ENCODE measurements at regions not wholly inside any gene's neighbourhood (a gene's known extent, or its start where the extent isn't known, plus 50 kb on each side); places are given as distances from the start of the nearest gene placed in this dataset.
A peak's percentile ranks its signal among the peaks of the same experiment; 100 is the strongest.

DNA sequence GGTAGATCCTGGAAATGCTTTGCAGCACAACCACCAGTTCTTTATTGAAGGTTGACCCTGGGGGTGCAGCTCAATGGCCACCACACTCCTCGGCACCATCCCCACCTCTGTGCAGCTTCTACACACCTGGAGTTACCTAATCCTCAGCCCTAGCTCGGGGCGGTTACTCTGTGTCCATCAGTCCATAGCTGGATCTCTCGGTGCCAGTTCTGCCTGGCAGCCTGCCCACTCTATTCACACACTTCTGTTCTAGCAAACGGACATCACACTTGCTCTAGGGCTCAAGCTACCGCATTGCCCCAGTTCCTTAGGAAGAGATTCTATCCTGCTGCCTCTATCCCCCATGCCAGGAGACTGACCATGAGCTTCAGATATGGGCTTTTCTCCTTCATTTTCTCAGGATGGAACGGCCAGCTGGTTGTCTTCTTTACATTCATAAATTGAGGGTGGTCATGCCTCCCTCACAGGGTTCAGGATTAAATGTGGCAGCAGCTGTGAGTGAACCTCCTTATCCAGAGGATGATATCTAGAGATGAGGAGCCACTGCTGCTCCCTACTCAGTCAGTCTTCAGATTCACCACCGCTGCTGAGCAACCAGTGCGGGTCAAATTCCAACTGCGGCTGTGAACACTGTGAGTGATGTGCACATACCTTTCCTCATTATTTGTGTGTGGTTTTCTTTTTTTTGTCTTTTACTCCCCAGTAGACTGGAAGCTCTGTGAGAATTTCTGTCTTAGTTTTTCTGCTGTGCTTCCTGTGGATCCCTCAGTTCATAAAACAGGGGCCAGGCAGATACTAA lies 66.9 kb upstream of the TRIB2 start:
- intact Hi-C loops (cut with DNase I): no loop called here
- DNase-seq (peak; percentile 34), ATAC-seq (peak in 1 of 2 donors; percentile 26)

DNA sequence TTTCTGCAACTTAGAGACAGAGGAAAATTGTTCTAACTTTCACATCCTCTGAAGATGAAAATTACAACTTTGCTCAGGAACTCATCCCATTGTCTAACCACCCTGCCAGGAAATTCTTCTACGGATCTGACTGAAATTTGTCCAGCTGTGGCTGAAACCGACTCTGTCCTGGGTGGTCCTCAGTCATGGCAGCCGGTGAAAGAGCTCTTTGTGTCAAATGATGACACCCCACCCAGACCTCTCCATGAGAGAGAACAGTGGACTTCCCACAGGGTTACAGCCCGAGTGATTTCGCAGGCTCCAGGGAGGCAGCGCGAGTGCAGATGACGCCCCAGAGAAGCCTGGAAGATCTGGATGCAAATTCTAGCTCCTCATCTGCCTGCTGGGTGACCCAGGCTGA lies 65.1 kb upstream of the TRIB2 start:
- DNase-seq (no peak), ATAC-seq (peak in 1 of 2 donors; percentile 40)
- intact Hi-C loops (cut with DNase I): no loop called here

- DNase-seq: peak; percentile 26
- ATAC-seq: peak in 1 of 2 donors; percentile 79
- intact Hi-C loops (cut with DNase I): no loop called here
These were observed 64.0 kb upstream of the TRIB2 start for GRCh38 chr2:12652723-12653122.

DNA sequence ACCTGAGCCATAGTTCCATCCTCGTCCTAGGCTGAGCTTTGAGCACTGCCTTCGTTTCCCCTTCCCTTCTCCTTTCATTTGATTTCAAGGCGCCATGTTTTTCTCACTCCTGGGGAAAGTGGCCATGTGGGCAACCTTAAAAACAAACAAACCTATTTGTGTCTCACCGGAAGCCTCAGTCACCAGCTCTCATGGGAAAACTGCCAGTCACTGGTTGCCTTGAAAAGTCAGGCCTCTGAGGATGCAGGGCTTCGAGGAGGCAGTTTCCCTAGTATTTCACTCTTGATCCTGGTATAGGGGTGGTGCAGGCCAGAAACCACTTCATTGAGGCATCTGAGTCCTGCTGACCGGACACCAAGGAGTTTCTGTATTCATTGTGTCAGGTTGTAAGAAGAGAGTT lies 59.2 kb upstream of the TRIB2 start:
- ATAC-seq: no peak
- no peak for DNase-seq
- intact Hi-C loops (cut with DNase I): no loop called here

GRCh38 chr2:12658310-12658945 lies 58.3 kb upstream of the TRIB2 start:
- intact Hi-C loops (cut with DNase I): no loop called here
- ATAC-seq (peak in 1 of 2 donors; percentile 67), DNase-seq (no peak)

- intact Hi-C loops (cut with DNase I): no loop called here
- ATAC-seq: no peak
- DNase-seq: no peak
These were observed 55.2 kb upstream of the TRIB2 start for GRCh38 chr2:12661489-12661888.

- peak; percentile 62 to 72 for ATAC-seq
- DNase-seq: peak; percentile 39
- intact Hi-C loops (cut with DNase I): no loop called here
These were observed 53.3 kb upstream of the TRIB2 start for GRCh38 chr2:12663306-12664037.

DNA sequence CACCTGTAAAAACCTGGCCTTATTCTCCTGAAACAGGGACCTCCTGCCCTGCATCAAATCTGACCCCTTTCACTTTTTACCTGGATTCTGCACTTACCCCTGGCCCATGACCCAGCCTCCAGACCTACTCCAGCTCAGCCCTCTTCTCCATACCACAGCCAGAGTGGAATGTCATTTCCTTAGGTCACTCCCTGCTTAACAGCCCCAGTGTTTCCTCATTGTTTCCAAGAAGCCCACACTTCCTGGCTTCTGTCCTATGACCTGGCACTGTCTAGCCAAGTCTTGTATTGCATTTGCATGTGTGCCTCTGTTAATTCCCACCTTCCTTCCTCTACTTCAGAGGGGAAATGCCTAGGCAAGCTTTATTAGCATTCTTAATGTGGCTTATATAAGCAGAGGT lies 51.4 kb upstream of the TRIB2 start:
- ATAC-seq: peak; percentile 51 to 70
- DNase-seq: peak; percentile 28
- intact Hi-C loops (cut with DNase I): no loop called here

- DNase-seq: no peak
- ATAC-seq: no peak
- intact Hi-C loops (cut with DNase I): no loop called here
These were observed 50.3 kb upstream of the TRIB2 start for GRCh38 chr2:12666445-12666844.

Small RNA genes lying in the stretch of these regions (microRNA-seq; reads per million reads assigned to microRNA genes)
- gene MIR3681: 0 reads per million in 2 donors
